ENCODE measurements at regions not wholly inside any gene's neighbourhood (a gene's known extent, or its start where the extent isn't known, plus 50 kb on each side); places are given as distances from the start of the nearest gene placed in this dataset.
"Not testable (repeated sequence)": the region's sequence is repeated elsewhere in the genome, so short reads cannot be mapped to it uniquely, and the experiment has no call there.

- no peak for DNase-seq
Measured at GRCh38 chr1:48082271-48082962, 85.2 kb upstream of the TRABD2B start.

DNA sequence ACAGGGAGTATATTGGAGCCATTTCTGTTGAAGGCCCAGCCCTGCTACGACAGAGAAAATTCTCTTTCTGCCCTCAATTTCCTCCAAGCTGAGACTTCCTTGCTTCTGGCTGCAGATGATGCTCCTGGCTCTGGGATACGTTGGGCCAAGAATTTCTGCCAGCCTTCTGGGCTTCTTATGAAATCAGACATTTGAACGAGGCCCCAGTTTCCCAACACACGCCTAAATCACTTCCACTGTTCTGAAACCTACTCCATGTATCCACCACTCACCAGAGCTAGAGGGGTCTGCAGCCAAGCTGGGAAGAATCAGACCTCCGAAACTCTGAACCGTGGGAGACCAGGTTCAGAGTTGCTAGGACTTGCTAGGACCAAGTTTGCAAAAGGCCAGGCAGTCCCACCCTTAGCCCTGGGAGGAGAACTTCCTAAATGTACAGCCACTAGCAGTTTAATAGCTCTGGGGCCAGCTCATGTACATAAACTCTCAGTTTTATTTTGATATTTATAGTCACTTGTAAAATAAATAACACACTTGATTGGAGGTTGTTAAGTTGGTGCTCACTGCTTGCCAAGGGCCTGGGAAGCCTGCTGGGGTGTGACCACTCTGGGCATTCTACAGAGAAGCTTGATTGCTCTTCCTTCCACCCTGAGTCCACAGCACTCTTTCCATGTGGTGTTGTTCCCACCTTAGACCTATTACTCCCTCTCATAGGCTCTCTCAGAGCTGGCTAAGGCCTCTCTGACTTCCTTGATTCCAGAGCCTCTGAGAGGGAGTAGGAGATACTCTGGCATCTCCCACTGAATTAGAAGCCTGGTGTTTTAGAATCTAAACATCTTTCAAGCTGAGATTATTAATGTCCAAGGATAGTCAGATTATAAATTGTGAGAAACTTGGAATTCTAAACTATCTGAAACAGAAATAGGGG, 83.4 kb upstream of the TRABD2B start:
- no peak for DNase-seq

GRCh38 chr1:48079096-48079495, 81.9 kb upstream of the TRABD2B start:
- DNase-seq: no peak

- no peak for DNase-seq
Measured at GRCh38 chr1:48077795-48078222, 80.6 kb upstream of the TRABD2B start.

DNA sequence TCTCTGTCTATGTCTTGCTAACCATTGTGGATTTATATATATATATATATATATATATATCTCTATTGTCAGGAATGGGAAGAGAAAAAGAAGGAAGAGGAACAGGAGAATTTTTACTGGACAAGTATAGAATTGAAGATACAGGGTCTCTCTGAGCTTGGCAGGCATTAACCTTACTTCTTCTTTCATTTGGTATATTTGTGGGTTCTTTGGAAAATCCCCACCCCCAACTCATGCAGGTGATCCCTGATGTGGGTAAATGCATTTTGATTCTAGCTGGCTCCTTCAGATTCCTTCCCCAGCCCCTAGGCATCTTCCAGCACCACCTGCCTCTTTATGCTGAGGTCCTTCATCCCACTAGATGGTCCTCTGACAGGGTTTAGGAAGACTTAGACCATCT, 78.8 kb upstream of the TRABD2B start:
- DNase-seq: no peak

GRCh38 chr1:48073798-48074530, 76.8 kb upstream of the TRABD2B start:
- DNase-seq: no peak

DNA sequence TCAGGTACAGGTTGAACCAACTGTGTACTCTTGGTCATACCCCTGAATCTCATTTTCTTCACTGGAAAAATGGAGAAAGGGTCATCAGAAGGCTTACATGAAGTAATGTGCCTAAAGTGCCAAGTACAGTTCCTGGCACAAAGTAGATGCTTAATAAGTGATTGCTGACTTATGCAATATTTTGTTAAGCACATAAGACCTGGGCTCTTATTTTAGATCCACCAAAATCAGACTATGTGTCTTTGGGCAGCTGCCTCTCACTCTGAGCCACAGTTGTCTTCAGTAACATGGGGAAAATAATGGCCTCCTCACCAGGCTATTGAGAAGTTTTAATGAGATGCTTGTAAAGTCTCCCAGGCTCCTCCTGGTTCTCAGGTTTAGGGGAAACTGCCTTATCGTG, 74.3 kb upstream of the TRABD2B start:
- no peak for DNase-seq

GRCh38 chr1:48070396-48070750, 73.2 kb upstream of the TRABD2B start:
- no peak for DNase-seq

- no peak for DNase-seq
Measured at GRCh38 chr1:48069662-48070395, 72.6 kb upstream of the TRABD2B start.

DNA sequence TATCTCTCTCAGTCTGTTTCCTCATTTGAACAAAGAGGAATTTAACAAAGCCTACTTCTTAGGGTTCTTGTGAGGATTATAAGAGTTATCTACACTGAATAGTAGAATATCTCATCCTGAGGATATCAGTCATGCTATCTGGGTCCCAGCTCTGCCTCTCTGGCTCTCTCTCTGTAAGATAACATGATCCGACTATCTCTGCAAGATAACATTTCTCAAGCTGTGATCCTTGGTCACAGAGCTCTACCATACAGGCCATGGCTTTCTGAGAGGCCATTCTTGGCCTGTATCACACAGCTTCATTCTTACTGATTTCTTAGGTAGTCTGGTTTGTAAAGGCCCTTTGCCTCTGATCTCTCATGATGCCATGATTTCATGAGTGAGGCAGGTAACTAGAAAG, 71.0 kb upstream of the TRABD2B start:
- no peak for DNase-seq

- no peak for DNase-seq
Measured at GRCh38 chr1:48066936-48067335, 69.8 kb upstream of the TRABD2B start.

GRCh38 chr1:48064693-48065092, 67.5 kb upstream of the TRABD2B start:
- not testable (repeated sequence) for DNase-seq

DNA sequence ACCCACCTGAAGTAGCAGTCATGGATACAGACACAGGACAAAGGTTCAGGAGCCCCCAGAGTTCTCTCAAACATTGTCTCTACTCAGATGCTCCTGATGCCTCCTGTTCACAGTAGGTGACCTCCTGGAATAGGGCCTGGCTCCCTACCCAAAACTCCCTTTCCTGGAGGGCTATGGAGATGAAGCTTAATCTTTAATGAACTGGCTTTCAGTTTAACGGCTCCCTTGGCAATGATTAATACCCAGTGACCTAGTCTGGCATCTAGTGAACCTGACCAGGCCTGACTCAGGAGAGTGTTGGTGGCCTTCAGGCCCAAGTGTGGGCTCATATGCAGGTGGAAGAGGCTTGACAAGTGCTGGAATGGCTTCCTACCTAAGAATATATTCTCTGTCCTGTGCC, 65.2 kb upstream of the TRABD2B start:
- no peak for DNase-seq

GRCh38 chr1:48061162-48062136, 64.3 kb upstream of the TRABD2B start:
- DNase-seq: peak; percentile 70

GRCh38 chr1:48059289-48059688, 62.1 kb upstream of the TRABD2B start:
- DNase-seq: no peak

DNA sequence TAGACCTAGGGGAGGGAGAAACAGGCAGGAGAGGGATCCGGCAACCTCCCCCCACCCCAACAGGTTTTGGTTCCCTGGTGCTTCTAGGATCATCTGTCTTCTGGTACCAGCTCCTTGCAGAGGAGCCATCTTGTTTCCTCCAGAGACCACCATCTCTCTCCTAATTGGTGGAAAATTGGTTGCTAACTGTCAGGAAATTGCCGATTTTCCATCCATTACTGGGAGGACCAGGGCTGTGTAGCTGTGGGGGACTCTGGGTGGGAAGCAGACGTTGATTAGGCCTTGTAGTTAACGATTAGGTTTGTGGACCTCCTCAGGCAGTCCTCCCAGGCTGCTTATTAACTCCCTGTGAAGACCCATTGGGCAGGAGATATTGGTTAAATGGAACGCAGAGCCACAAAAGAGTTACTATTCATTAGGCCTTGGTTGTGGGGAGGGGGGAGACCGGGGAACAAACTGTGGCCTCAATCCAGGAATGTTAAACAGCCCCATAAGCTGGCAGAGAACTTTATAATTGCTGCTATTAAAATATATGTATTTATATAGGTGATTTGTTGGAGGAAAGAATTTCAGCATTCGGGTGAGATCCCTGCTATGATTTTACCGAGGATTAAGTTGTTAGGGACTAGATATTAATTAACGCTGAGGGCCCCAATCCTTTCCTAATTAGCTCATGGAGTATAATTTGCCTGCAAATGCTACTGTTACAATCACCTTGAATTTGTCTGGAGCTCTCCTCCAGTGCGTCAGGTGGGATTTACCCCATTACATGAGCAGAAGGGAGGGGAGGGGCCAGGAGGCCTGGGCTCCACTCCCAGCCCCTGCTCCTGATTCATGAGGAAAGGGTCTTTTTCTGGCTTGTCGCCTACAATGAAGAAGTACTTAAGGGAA, 61.2 kb upstream of the TRABD2B start:
- no peak for DNase-seq

- no peak for DNase-seq
Measured at GRCh38 chr1:48057249-48057648, 60.1 kb upstream of the TRABD2B start.

- DNase-seq: no peak
Measured at GRCh38 chr1:48055876-48056764, 58.9 kb upstream of the TRABD2B start.

DNA sequence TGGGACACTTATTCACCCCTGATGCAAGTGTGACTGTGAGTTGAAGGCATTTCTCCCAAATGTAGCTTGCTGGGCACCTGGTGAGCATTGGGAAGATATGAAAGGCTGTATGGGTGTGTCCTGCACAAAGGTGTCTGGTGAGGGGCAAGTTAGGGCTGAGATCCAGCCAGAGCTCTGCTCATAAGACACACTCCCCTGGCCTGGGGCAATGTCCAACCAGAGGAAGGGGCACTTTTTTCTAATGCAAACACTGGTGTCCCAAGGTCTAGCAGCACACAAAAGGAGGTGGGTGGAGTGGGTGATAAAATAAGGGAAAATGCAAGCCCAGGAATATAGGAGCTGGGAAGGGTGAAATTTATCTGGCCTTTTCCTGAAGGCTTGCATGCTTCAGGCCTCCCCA, 57.0 kb upstream of the TRABD2B start:
- DNase-seq: no peak

DNA sequence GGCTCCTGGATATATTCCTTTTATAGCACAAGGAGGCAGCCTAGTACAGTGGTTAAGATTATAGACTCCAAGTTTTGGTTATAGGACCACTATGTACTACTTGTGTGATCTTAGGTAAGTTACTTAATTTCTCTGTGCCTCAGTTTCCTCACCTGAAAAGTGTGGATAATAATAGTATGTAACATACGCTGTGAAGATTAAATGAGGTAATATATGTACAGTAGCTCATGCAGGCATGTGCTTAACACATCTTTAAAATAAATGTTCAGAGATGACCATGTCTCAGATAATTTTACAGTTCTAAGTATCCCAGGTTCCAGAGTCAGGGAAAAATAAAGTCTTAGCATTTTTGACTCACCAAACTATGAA, 55.7 kb upstream of the TRABD2B start:
- DNase-seq: no peak
